Hepatocyte (in vitro differentiated cells): ENCODE measurements at regions not wholly inside any gene's neighbourhood (a gene's known extent, or its start where the extent isn't known, plus 50 kb on each side); places are given as distances from the start of the nearest gene placed in this dataset.

Source experiments
- EZH2 ChIP-seq: fragments of 200-600 bp; sonication (generic); IDR thresholded peaks from 2 replicates; pipeline ENCODE4 v1.6.1; 2016; ENCODE audit warnings: antibody characterized with exemption, mild to moderate bottlenecking, borderline replicate concordance
- TF ChIP-seq, protein P1 (sequence below): fragments of 200-600 bp; sonication (generic); IDR thresholded peaks from 2 replicates; pipeline ENCODE4 v1.5.1; 2016; ENCODE audit warnings: antibody characterized with exemption, mild to moderate bottlenecking; ENCODE audit not compliant: poor library complexity

DNA sequence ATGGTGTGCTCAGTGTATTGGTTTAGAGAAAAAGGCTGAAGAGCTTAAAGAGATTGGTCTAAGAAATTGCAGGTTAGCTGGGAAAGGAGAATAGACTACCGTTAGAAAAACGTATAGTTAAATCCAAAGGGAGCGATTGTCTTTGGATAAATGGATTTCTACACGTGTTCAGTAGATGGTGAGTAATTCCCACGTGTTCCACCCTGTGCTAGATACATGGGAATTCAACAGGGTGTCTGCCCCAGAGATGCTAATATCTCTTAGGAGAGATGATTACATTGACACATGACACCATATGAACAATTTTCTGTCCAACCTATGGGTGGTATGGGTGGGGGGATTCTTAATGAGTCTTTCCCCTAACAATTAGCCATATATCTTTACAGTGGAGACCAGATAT lies 99.8 kb downstream of the TDRD15 start:
- no peak for TF ChIP-seq EZH2
- TF ChIP-seq, protein P1, sequence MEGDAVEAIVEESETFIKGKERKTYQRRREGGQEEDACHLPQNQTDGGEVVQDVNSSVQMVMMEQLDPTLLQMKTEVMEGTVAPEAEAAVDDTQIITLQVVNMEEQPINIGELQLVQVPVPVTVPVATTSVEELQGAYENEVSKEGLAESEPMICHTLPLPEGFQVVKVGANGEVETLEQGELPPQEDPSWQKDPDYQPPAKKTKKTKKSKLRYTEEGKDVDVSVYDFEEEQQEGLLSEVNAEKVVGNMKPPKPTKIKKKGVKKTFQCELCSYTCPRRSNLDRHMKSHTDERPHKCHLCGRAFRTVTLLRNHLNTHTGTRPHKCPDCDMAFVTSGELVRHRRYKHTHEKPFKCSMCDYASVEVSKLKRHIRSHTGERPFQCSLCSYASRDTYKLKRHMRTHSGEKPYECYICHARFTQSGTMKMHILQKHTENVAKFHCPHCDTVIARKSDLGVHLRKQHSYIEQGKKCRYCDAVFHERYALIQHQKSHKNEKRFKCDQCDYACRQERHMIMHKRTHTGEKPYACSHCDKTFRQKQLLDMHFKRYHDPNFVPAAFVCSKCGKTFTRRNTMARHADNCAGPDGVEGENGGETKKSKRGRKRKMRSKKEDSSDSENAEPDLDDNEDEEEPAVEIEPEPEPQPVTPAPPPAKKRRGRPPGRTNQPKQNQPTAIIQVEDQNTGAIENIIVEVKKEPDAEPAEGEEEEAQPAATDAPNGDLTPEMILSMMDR = no peak
